Fibroblast of lung (primary cell): ENCODE measurements at regions not wholly inside any gene's neighbourhood (a gene's known extent, or its start where the extent isn't known, plus 50 kb on each side); places are given as distances from the start of the nearest gene placed in this dataset.

Source experiments
- DNase-seq, 2 donors: peaks; one replicate each; pipeline versions ENCODE4 v3.0.0 to v3.0.0-alpha.2; 2010; ENCODE audit warnings: low read depth in 2 of 2
- H2AFZ ChIP-seq: 2 replicates; pipeline ENCODE4 v1.5.1; 2012; ENCODE audit warnings: low read length, control low read depth, inconsistent platforms
- H3K27ac ChIP-seq: 2 replicates; pipeline ENCODE4 v1.5.1; 2011; ENCODE audit warnings: low read length, control low read depth; ENCODE audit not compliant: insufficient read depth
- H3K27me3 ChIP-seq: 2 replicates; pipeline ENCODE4 v1.5.1; 2011; ENCODE audit warnings: mild to moderate bottlenecking, low read length; ENCODE audit not compliant: control insufficient read depth, insufficient read depth
- H3K36me3 ChIP-seq: 2 replicates; pipeline ENCODE4 v1.5.1; 2011; ENCODE audit warnings: low read length; ENCODE audit not compliant: control insufficient read depth, insufficient read depth
- H3K4me1 ChIP-seq: 2 replicates; pipeline ENCODE4 v1.5.1; 2011; ENCODE audit warnings: low read length; ENCODE audit not compliant: control insufficient read depth, insufficient read depth; ENCODE audit errors: extremely low read depth
- H3K4me2 ChIP-seq: 2 replicates; pipeline ENCODE4 v1.5.1; 2011; ENCODE audit warnings: low read length, control low read depth; ENCODE audit not compliant: insufficient read depth; ENCODE audit errors: extremely low read depth
- H3K4me3 ChIP-seq, 4 experiments: fragments of 200-600 bp in 1 of 4; sonication (generic) in 1 of 4; replicated peaks in 1 of 4; 2 replicates each; pipeline ENCODE4 v1.5.1; 2011 to 2016; ENCODE audit warnings: low read length in 4 of 4, low read depth in 3 of 4, mild to moderate bottlenecking in 3 of 4, control low read depth in 2 of 4, inconsistent platforms in 1 of 4, mixed read lengths in 1 of 4; ENCODE audit not compliant: insufficient read depth in 1 of 4; ENCODE audit errors: control extremely low read depth in 1 of 4
- H3K79me2 ChIP-seq: 2 replicates; pipeline ENCODE4 v1.5.1; 2012; ENCODE audit warnings: mild to moderate bottlenecking, low read length, inconsistent platforms; ENCODE audit not compliant: control insufficient read depth, insufficient read depth
- H3K9ac ChIP-seq: 2 replicates; pipeline ENCODE4 v1.5.1; 2011; ENCODE audit warnings: mild to moderate bottlenecking, low read length, control low read depth; ENCODE audit not compliant: insufficient read depth
- H3K9me3 ChIP-seq: 2 replicates; pipeline ENCODE4 v1.5.1; 2012; ENCODE audit warnings: low read depth, low read length; ENCODE audit not compliant: control insufficient read depth, insufficient read depth
- H4K20me1 ChIP-seq: 2 replicates; pipeline ENCODE4 v1.5.1; 2011; ENCODE audit warnings: low read length; ENCODE audit not compliant: control insufficient read depth, insufficient read depth; ENCODE audit errors: extremely low read depth
- EZH2 ChIP-seq: IDR thresholded peaks from 2 replicates; pipeline ENCODE4 v1.5.1; 2012; ENCODE audit warnings: low read length, control low read depth, mild to moderate bottlenecking; ENCODE audit errors: missing control alignments
- TF ChIP-seq, protein P1 (sequence below), 2 donors: IDR thresholded peaks in 1 of 2; conservative IDR thresholded peaks in 1 of 2; 1 replicate in 1 of 2; 2 replicates in 1 of 2; pipeline ENCODE4 v1.5.1; 2011 to 2012; ENCODE audit warnings: low read length in 2 of 2, control low read depth in 1 of 2, inconsistent platforms in 1 of 2, low read depth in 1 of 2, mild to moderate bottlenecking in 1 of 2

DNA sequence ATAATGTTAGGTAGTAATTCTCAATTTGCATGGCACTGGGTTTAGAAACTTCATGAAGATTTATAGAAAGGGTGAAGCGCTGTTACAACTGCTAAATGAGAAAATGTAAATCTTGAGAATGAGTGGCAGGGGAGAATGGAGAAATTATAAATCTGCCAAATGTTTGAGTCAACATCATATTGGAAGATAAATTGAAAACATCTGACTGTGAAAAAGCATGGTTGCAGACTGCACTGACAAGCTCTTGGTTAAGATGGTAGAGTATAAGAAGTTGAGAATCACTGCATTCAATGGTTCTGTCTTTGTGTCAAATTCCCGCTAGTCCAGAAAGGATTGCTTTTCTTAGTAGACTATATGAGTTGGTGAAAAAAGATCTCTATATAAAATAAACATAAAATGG, 113.3 kb upstream of the DUSP10 start:
- no peaks in the 10 kb centered on the region for H3K27me3 ChIP-seq
- H3K9ac ChIP-seq: no peak overlapping the region
- no peak for DNase-seq
- no peaks in the 10 kb centered on the region for H3K9me3 ChIP-seq
- no peak overlapping the region for H3K4me2 ChIP-seq
- peaks cover 3% of the 10 kb centered on the region for H3K4me1 ChIP-seq
- no peaks in the 10 kb centered on the region for H3K79me2 ChIP-seq
- H2AFZ ChIP-seq: no peak overlapping the region
- H3K4me3 ChIP-seq: no peak overlapping the region
- no peaks in the 10 kb centered on the region for H4K20me1 ChIP-seq
- H3K36me3 ChIP-seq: no peaks in the 10 kb centered on the region
- TF ChIP-seq, protein P1, sequence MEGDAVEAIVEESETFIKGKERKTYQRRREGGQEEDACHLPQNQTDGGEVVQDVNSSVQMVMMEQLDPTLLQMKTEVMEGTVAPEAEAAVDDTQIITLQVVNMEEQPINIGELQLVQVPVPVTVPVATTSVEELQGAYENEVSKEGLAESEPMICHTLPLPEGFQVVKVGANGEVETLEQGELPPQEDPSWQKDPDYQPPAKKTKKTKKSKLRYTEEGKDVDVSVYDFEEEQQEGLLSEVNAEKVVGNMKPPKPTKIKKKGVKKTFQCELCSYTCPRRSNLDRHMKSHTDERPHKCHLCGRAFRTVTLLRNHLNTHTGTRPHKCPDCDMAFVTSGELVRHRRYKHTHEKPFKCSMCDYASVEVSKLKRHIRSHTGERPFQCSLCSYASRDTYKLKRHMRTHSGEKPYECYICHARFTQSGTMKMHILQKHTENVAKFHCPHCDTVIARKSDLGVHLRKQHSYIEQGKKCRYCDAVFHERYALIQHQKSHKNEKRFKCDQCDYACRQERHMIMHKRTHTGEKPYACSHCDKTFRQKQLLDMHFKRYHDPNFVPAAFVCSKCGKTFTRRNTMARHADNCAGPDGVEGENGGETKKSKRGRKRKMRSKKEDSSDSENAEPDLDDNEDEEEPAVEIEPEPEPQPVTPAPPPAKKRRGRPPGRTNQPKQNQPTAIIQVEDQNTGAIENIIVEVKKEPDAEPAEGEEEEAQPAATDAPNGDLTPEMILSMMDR (conservative IDR thresholded peaks at IDR 0.05 in 1 of 2, IDR thresholded peaks at IDR 0.05 in 1 of 2; ENCODE audit: low read depth in 1 of 2, low read length in 2 of 2): no peak
- TF ChIP-seq EZH2: no peak
- H3K27ac ChIP-seq: no peak overlapping the region

DNA sequence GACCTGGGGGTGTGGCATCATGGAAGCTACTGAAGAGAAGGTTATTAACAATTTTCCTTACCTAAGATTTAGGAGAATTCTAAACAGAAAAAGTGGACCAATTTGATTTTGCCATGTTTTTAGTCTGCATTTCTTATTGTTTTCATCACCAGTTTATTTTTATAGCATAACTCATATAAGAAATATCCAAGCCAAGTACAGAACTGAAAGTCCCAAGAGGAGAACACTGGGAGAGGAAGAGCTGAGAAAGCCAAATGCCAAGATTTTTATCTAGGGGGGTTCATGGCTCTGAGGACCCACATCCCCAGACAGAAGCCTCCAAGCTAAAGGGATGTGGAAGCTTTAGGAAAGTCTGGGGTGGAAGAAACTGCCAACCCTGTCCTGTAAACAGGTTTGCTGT, 109.4 kb upstream of the DUSP10 start:
- no peaks in the 10 kb centered on the region for H3K9me3 ChIP-seq
- peak in 1 of 2 donors; percentile 38 for DNase-seq
- H3K4me1 ChIP-seq: no peaks in the 10 kb centered on the region
- TF ChIP-seq EZH2: no peak
- TF ChIP-seq, protein P1 (conservative IDR thresholded peaks at IDR 0.05 in 1 of 2, IDR thresholded peaks at IDR 0.05 in 1 of 2; ENCODE audit: low read depth in 1 of 2, low read length in 2 of 2): no peak
- H3K9ac ChIP-seq: no peak overlapping the region
- H3K79me2 ChIP-seq: no peaks in the 10 kb centered on the region
- no peak overlapping the region for H3K27ac ChIP-seq
- no peaks in the 10 kb centered on the region for H4K20me1 ChIP-seq
- no peaks in the 10 kb centered on the region for H3K27me3 ChIP-seq
- peak overlapping the region; percentile 25 for H3K4me2 ChIP-seq
- no peak overlapping the region for H2AFZ ChIP-seq
- no peaks in the 10 kb centered on the region for H3K36me3 ChIP-seq
- no peak overlapping the region for H3K4me3 ChIP-seq

DNA sequence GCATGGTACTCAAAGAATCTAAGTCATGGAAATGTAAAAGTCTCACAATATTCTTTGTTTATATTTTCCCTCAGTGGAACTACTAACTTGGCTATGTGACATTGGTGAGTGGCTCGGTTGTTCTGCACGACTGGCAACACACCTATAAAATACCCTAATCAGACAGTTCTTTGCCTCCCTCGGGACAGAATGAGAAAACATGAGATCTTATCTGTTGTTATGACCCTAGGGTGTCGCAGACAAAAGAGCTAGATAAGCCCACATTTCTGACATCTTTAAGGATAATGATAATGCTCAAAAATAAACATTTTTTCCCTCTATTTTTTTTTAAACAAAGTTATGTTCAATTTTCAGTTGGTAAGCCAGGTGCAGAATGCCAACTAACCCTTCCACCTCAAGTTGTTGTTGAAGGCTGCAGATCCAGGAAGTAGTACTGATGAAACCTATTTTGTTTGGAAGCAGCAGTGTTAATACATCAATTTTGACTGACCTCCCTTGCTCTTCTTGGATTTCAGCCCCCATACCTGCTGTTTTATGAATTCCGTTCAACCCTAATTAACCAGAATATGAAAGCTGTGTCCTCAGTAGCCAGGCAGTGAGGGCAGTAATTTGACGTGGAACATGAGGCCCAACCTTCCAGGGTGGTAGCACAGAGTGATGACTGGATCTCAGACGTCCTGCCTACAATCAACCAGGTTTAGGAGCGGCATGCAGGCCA, 108.7 kb upstream of the DUSP10 start:
- DNase-seq: no peak
- Histone ChIP-seq H3K27me3 (no peaks in the 10 kb centered on the region), H3K9ac (no peak overlapping the region), H3K79me2 (no peaks in the 10 kb centered on the region), H3K9me3 (no peaks in the 10 kb centered on the region), H3K36me3 (no peaks in the 10 kb centered on the region), H3K4me1 (peaks cover 1% of the 10 kb centered on the region), H3K27ac (no peak overlapping the region), H3K4me2 (no peak overlapping the region), H2AFZ (no peak overlapping the region), H3K4me3 (no peak overlapping the region), H4K20me1 (no peaks in the 10 kb centered on the region)
- TF ChIP-seq, protein P1 (conservative IDR thresholded peaks at IDR 0.05 in 1 of 2, IDR thresholded peaks at IDR 0.05 in 1 of 2; ENCODE audit: low read depth in 1 of 2, low read length in 2 of 2): no peak
- TF ChIP-seq EZH2: no peak
